Neutrophil (primary cell): ENCODE measurements at regions not wholly inside any gene's neighbourhood (a gene's known extent, or its start where the extent isn't known, plus 50 kb on each side); places are given as distances from the start of the nearest gene placed in this dataset.

Experiments used
- H3K27ac ChIP-seq: fragments of 200-600 bp; sonication (generic); 2 replicates; pipeline ENCODE4 v1.5.1; 2016; ENCODE audit warnings: mild to moderate bottlenecking, moderate library complexity
- H3K27me3 ChIP-seq: fragments of 200-600 bp; sonication (generic); 2 replicates; pipeline ENCODE4 v1.6.0; 2016; ENCODE audit warnings: mild to moderate bottlenecking
- H3K36me3 ChIP-seq: fragments of 200-600 bp; sonication (generic); 2 replicates; pipeline ENCODE4 v1.5.1; 2017
- H3K4me1 ChIP-seq, 2 experiments: fragments of 200-600 bp in 1 of 2; sonication (generic) in 1 of 2; 1 replicate in 1 of 2; 2 replicates in 1 of 2; pipeline versions ENCODE4 v1.5.1 to v1.6.1; 2013 to 2016; ENCODE audit warnings: low read depth in 1 of 2, low read length in 1 of 2, mild to moderate bottlenecking in 1 of 2, moderate library complexity in 1 of 2; ENCODE audit not compliant: control insufficient read depth in 1 of 2, insufficient read depth in 1 of 2
- H3K4me3 ChIP-seq, 2 experiments: fragments of 200-600 bp in 1 of 2; sonication (generic) in 1 of 2; 1 replicate in 1 of 2; 2 replicates in 1 of 2; pipeline ENCODE4 v1.5.1; 2013 to 2016; ENCODE audit warnings: low read depth in 1 of 2, low read length in 1 of 2, mild to moderate bottlenecking in 1 of 2, moderate library complexity in 1 of 2
- H3K9me3 ChIP-seq: fragments of 200-600 bp; sonication (generic); 2 replicates; pipeline ENCODE4 v1.5.1; 2016
- TF ChIP-seq, protein P1 (sequence below): fragments of 200-600 bp; sonication (generic); IDR thresholded peaks from 2 replicates; pipeline ENCODE4 v1.5.1; 2016; ENCODE audit warnings: antibody characterized with exemption

DNA sequence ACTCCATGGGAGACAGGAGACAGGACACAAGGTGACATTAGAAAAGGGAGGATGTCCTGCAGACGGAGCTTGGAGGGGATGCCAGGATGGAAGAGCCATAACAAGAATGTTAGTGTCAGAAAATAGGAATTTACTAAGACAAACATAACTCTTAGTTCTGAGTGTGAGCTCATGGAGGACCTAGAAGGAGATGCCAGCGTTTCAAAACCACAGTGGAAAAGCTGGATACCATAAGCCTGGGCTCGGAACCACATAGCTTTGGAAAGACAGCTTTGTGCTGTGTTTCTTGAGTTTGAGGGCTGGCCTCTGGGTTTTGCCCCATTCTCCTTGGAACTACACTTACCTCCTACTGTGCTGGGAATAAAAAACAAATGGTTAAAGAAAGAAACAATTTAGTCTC is 128.4 kb downstream of the S1PR1 start:
- TF ChIP-seq, protein P1, sequence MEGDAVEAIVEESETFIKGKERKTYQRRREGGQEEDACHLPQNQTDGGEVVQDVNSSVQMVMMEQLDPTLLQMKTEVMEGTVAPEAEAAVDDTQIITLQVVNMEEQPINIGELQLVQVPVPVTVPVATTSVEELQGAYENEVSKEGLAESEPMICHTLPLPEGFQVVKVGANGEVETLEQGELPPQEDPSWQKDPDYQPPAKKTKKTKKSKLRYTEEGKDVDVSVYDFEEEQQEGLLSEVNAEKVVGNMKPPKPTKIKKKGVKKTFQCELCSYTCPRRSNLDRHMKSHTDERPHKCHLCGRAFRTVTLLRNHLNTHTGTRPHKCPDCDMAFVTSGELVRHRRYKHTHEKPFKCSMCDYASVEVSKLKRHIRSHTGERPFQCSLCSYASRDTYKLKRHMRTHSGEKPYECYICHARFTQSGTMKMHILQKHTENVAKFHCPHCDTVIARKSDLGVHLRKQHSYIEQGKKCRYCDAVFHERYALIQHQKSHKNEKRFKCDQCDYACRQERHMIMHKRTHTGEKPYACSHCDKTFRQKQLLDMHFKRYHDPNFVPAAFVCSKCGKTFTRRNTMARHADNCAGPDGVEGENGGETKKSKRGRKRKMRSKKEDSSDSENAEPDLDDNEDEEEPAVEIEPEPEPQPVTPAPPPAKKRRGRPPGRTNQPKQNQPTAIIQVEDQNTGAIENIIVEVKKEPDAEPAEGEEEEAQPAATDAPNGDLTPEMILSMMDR: no peak
- H3K4me3 ChIP-seq: no peak overlapping the region
- no peaks in the 10 kb centered on the region for H3K4me1 ChIP-seq
- no peaks in the 10 kb centered on the region for H3K9me3 ChIP-seq
- no peaks in the 10 kb centered on the region for H3K36me3 ChIP-seq
- H3K27ac ChIP-seq: no peak overlapping the region
- no peaks in the 10 kb centered on the region for H3K27me3 ChIP-seq

DNA sequence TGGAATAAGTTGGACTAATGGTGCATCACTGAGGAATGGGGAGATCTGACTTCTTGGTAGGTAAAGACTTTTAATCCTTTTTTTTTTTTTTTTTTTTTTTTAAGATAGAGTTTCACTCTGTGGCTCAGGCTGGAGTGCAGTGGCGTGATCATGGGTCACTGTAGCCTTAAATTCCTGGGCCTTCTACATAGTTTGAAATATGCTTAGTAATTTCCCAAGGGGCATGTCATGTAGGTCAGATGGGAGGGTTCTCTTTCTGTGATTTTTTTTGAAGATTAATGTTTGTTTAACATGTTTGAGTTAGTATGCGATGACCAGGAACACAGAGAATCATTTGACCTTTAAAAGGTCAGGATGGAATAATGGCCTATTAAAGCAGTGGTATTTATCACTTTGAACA is 129.1 kb downstream of the S1PR1 start:
- no peaks in the 10 kb centered on the region for H3K27me3 ChIP-seq
- no peak overlapping the region for H3K4me3 ChIP-seq
- no peaks in the 10 kb centered on the region for H3K9me3 ChIP-seq
- no peak overlapping the region for H3K27ac ChIP-seq
- TF ChIP-seq, protein P1: no peak
- H3K36me3 ChIP-seq: no peaks in the 10 kb centered on the region
- no peaks in the 10 kb centered on the region for H3K4me1 ChIP-seq

DNA sequence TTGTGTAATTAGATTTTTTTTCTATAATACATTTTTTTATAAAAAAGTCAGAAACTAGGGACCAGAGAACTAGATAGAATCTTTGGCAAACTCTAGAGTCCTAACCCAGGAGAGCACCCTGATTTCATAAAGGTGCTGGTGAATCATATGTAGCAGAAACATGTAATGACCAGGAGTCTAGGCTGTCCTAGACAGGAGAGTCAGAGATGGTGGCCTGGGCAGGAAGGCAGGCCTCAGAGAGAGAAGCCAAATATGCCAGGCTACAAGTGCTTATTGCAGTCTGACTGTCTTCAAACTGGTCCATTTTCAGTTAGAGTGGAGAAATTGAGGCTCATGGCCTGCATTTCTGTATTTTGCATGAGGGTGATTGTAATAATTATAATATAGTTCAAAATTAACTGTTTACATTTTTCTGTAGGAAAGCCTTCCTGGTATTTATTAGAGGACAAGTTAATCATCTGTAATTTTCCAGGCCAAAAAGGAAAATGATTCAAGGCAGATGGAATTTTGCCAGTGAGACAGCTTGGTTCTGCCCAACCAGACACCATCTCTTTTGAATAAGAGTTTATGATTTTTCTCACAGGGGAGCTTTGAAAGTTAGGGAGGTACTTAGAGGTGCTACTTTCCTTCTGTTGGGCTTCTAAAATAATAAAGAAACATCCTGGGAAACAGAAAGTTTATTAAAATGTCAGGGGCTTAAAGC is 129.8 kb downstream of the S1PR1 start:
- TF ChIP-seq, protein P1: no peak
- Histone ChIP-seq H3K27ac (no peak overlapping the region), H3K4me1 (no peaks in the 10 kb centered on the region), H3K27me3 (no peaks in the 10 kb centered on the region), H3K36me3 (no peaks in the 10 kb centered on the region), H3K4me3 (no peak overlapping the region), H3K9me3 (no peaks in the 10 kb centered on the region)

DNA sequence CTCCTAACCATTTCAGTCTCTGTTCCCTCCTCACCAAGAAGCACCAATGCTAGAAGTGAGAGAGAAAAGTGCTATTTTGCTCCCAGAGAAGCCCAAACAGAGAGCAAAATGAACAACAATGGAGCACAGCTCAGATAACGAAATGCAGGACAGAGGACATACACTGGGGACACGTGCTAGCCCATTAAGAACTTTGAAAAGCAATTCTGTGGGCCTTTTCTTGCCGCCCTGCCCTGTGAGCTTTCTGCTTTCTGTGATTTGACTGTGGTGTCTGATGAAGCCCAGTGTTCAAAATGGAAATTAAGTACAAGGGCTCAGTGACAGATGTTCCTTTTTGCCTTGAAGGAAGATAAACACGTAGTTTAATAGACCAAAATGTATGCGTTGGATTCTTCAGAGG is 130.8 kb downstream of the S1PR1 start:
- no peaks in the 10 kb centered on the region for H3K4me1 ChIP-seq
- no peak overlapping the region for H3K4me3 ChIP-seq
- H3K36me3 ChIP-seq: no peaks in the 10 kb centered on the region
- TF ChIP-seq, protein P1: no peak
- H3K27ac ChIP-seq: no peak overlapping the region
- no peaks in the 10 kb centered on the region for H3K9me3 ChIP-seq
- H3K27me3 ChIP-seq: no peaks in the 10 kb centered on the region

DNA sequence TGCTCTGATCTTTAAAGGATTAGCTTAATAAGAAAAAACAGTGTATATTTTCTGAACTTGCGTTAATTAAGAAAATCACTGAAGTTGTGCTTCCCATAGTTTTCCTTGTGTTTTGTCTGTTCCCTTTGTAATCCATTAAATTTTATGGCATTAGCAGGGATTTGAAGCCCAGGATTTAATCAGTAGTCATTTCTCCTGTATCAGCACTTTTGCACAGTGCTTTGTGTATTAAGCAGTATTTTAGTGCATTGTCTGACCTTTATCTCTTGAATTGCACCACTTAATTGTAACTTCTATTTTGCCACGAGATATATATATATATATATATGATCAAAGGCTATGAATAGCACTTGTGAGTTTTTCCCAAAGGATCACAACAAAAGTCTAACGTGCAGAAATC is 133.7 kb downstream of the S1PR1 start:
- H3K4me3 ChIP-seq: no peak overlapping the region
- H3K27me3 ChIP-seq: no peaks in the 10 kb centered on the region
- TF ChIP-seq, protein P1: no peak
- H3K36me3 ChIP-seq: no peaks in the 10 kb centered on the region
- H3K27ac ChIP-seq: no peak overlapping the region
- H3K4me1 ChIP-seq: no peaks in the 10 kb centered on the region
- no peaks in the 10 kb centered on the region for H3K9me3 ChIP-seq
